ENCODE measurements at regions not wholly inside any gene's neighbourhood (a gene's known extent, or its start where the extent isn't known, plus 50 kb on each side); places are given as distances from the start of the nearest gene placed in this dataset.

DNA sequence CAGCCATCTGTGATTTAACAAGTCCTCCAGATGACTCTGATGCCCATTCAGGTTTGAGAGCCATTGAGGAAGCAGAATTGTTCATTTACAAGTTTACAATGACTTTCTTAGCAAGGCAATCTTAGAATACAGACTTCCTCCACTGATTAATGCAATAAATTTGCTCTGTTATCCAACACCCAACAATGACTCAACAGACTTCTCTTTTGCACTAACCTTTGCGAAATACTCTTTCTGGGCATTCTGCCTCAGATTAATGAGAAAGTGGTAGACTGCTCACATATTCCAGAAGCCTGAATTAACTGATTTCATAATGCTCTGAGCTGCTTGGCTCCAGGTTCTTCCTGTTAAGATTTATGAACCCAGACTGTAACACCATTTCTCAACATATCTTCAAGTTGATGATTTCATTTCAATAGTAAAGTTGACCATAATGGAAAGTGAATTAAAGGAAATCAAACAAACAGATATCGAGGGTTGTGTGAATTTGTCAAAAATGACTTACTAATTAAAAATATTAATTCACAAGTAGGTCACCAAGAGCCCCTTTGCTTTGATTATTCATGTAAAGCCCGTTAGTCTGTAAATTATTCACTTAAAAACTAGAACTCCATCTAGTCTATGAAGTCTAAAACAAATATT lies 70.5 kb upstream of the BLID start:
- DNase-seq (ENCODE audit: low read depth): peak; percentile 65
- no peak overlapping the region for H3K4me3 ChIP-seq (ENCODE audit: low read depth, low read length)
- TF ChIP-seq, protein P1, sequence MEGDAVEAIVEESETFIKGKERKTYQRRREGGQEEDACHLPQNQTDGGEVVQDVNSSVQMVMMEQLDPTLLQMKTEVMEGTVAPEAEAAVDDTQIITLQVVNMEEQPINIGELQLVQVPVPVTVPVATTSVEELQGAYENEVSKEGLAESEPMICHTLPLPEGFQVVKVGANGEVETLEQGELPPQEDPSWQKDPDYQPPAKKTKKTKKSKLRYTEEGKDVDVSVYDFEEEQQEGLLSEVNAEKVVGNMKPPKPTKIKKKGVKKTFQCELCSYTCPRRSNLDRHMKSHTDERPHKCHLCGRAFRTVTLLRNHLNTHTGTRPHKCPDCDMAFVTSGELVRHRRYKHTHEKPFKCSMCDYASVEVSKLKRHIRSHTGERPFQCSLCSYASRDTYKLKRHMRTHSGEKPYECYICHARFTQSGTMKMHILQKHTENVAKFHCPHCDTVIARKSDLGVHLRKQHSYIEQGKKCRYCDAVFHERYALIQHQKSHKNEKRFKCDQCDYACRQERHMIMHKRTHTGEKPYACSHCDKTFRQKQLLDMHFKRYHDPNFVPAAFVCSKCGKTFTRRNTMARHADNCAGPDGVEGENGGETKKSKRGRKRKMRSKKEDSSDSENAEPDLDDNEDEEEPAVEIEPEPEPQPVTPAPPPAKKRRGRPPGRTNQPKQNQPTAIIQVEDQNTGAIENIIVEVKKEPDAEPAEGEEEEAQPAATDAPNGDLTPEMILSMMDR (IDR thresholded peaks at IDR 0.05; ENCODE audit: low read depth, low read length): no peak
- no peak for TF ChIP-seq POLR2A (IDR thresholded peaks at IDR 0.05; ENCODE audit: extremely low read depth, insufficient read length)
- TF ChIP-seq, protein P2, sequence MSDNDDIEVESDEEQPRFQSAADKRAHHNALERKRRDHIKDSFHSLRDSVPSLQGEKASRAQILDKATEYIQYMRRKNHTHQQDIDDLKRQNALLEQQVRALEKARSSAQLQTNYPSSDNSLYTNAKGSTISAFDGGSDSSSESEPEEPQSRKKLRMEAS (IDR thresholded peaks at IDR 0.05; ENCODE audit: low read depth, low read length): no peak
- no peak for TF ChIP-seq MYC (IDR thresholded peaks at IDR 0.05; ENCODE audit: low read depth, low read length)

DNA sequence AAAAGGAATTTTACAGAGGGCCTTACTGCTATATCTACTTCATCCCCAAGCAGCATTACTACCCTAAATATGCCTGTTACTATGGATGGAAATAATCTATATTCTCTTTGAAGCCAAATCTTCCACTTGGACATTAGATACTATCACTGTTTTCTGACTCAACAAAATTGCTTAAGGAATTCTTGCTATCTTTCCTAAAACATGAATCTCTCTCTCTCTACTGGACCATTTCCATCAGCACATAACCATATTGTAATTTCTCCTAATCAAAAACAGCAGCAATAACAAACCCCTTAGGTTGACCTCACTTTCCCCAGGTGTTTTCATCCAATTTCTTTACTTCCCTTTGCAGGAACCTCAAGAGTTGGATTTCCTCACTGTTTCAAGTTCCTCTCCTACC lies 67.9 kb upstream of the BLID start:
- TF ChIP-seq POLR2A (IDR thresholded peaks at IDR 0.05; ENCODE audit: extremely low read depth, insufficient read length) (no peak), MYC (IDR thresholded peaks at IDR 0.05; ENCODE audit: low read depth, low read length) (no peak)
- TF ChIP-seq, protein P1 (IDR thresholded peaks at IDR 0.05; ENCODE audit: low read depth, low read length): no peak
- TF ChIP-seq, protein P2 (IDR thresholded peaks at IDR 0.05; ENCODE audit: low read depth, low read length): no peak
- no peak for DNase-seq (ENCODE audit: low read depth)

DNA sequence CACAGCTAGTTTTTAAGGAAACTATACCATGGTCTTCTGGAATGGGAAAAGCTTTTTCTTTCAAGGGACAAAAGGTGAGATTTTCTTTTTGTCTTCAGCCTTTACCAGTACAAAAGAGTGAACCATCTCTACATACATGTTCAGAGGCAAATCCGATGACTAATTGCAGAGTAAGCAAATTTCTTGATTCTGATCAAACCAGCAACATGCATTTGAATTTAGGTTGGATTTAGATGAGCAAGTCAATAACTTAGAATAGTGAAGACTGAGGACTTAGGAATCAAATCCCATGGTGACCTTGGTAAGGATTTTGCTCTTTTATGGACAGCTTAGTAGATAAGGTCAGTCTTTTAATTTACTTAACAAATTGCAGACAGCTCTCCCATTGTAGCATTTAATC lies 65.9 kb upstream of the BLID start:
- TF ChIP-seq MYC (IDR thresholded peaks at IDR 0.05; ENCODE audit: low read depth, low read length) (no peak), POLR2A (IDR thresholded peaks at IDR 0.05; ENCODE audit: extremely low read depth, insufficient read length) (no peak)
- TF ChIP-seq, protein P1 (IDR thresholded peaks at IDR 0.05; ENCODE audit: low read depth, low read length): no peak
- TF ChIP-seq, protein P2 (IDR thresholded peaks at IDR 0.05; ENCODE audit: low read depth, low read length): no peak
- H3K4me3 ChIP-seq (ENCODE audit: low read depth, low read length): no peak overlapping the region
- no peak for DNase-seq (ENCODE audit: low read depth)

More for the DNA sequence above, 67.9 kb upstream of the BLID start:
- H3K4me3 ChIP-seq (ENCODE audit: low read depth, low read length): no peak overlapping the region

- TF ChIP-seq, protein P2 (IDR thresholded peaks at IDR 0.05; ENCODE audit: low read depth, low read length): no peak
- no peak for TF ChIP-seq MYC (IDR thresholded peaks at IDR 0.05; ENCODE audit: low read depth, low read length)
- TF ChIP-seq, protein P1 (IDR thresholded peaks at IDR 0.05; ENCODE audit: low read depth, low read length): no peak
- TF ChIP-seq POLR2A (IDR thresholded peaks at IDR 0.05; ENCODE audit: extremely low read depth, insufficient read length): no peak
- DNase-seq (ENCODE audit: low read depth): no peak
- H3K4me3 ChIP-seq (ENCODE audit: low read depth, low read length): no peak overlapping the region
Observed at GRCh38 chr11:122181372-122181771, 65.4 kb upstream of the BLID start.

DNA sequence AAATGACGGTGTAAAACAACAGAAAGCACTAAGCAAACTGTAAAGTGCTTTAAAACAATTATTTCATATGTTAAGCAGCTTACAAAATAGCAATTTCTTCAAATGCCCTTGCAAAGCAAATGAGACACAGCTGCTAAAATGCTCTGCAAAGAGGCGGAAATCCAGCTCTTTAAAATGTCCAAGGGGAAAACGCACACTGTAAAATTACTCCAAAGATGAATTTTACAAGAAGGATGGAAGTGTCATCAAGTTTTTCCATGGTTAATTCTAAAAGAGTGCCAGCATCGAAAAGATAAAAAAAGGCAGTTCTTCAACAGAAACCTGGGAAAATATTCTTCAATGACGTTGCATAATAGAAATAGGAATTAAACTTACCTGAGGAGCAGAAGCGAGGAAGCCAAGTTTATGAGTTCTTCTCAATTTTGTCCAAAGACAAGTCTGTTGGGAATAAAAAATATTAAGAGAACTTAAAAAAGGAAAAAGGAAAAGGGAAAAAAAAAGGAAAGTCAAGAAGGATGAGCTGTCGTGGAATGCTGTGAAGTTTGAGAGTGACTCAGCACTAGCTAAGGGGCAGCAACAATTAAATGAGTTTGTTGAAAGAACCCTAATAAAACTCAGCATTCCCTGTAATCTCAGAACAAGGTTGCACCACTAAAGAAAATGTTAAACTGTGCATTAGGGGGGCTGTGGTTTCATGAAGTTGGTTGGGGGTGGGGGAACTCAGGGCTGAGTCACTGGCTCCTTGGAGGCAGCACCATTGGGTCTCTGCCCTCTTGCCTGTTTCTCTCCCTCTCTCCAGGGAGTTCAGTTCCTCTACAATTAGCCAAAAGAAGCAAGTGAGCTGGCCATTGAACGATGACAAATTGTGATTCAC lies 64.2 kb upstream of the BLID start:
- H3K4me3 ChIP-seq (ENCODE audit: low read depth, low read length): no peak overlapping the region
- TF ChIP-seq, protein P2 (IDR thresholded peaks at IDR 0.05; ENCODE audit: low read depth, low read length): no peak
- TF ChIP-seq POLR2A (IDR thresholded peaks at IDR 0.05; ENCODE audit: extremely low read depth, insufficient read length): no peak
- no peak for TF ChIP-seq MYC (IDR thresholded peaks at IDR 0.05; ENCODE audit: low read depth, low read length)
- TF ChIP-seq, protein P1 (IDR thresholded peaks at IDR 0.05; ENCODE audit: low read depth, low read length): no peak
- peak; percentile 50 for DNase-seq (ENCODE audit: low read depth)
